BLaER1 (cell line): ENCODE measurements at regions not wholly inside any gene's neighbourhood (a gene's known extent, or its start where the extent isn't known, plus 50 kb on each side); places are given as distances from the start of the nearest gene placed in this dataset.
"Not testable (repeated sequence)": the region's sequence is repeated elsewhere in the genome, so short reads cannot be mapped to it uniquely, and the experiment has no call there.

Experiments used
- H3K27ac ChIP-seq: shearing (Covaris generic); formaldehyde crosslinking; 2 replicates; pipeline ENCODE4 v1.8.1; 2022
- H3K27me3 ChIP-seq: shearing (Covaris generic); formaldehyde crosslinking; 2 replicates; pipeline ENCODE4 v1.8.1; 2022
- H3K36me3 ChIP-seq: shearing (Covaris generic); formaldehyde crosslinking; 2 replicates; pipeline ENCODE4 v1.8.1; 2022
- H3K4me1 ChIP-seq: shearing (Covaris generic); formaldehyde crosslinking; 2 replicates; pipeline ENCODE4 v1.8.1; 2022
- H3K4me2 ChIP-seq: shearing (Covaris generic); formaldehyde crosslinking; 2 replicates; pipeline ENCODE4 v1.8.1; 2022
- H3K4me3 ChIP-seq: shearing (Covaris generic); formaldehyde crosslinking; 2 replicates; pipeline ENCODE4 v1.8.1; 2022
- H3K9ac ChIP-seq: shearing (Covaris generic); formaldehyde crosslinking; 2 replicates; pipeline ENCODE4 v1.8.1; 2022
- H3K9me3 ChIP-seq: shearing (Covaris generic); formaldehyde crosslinking; 2 replicates; pipeline ENCODE4 v1.8.1; 2022
- H4K20me1 ChIP-seq: shearing (Covaris generic); formaldehyde crosslinking; 2 replicates; pipeline ENCODE4 v1.8.1; 2022
- Cebpa-rat ChIP-seq: shearing (Covaris generic); IDR thresholded peaks from 2 replicates; pipeline ENCODE4 v1.8.1; 2022

DNA sequence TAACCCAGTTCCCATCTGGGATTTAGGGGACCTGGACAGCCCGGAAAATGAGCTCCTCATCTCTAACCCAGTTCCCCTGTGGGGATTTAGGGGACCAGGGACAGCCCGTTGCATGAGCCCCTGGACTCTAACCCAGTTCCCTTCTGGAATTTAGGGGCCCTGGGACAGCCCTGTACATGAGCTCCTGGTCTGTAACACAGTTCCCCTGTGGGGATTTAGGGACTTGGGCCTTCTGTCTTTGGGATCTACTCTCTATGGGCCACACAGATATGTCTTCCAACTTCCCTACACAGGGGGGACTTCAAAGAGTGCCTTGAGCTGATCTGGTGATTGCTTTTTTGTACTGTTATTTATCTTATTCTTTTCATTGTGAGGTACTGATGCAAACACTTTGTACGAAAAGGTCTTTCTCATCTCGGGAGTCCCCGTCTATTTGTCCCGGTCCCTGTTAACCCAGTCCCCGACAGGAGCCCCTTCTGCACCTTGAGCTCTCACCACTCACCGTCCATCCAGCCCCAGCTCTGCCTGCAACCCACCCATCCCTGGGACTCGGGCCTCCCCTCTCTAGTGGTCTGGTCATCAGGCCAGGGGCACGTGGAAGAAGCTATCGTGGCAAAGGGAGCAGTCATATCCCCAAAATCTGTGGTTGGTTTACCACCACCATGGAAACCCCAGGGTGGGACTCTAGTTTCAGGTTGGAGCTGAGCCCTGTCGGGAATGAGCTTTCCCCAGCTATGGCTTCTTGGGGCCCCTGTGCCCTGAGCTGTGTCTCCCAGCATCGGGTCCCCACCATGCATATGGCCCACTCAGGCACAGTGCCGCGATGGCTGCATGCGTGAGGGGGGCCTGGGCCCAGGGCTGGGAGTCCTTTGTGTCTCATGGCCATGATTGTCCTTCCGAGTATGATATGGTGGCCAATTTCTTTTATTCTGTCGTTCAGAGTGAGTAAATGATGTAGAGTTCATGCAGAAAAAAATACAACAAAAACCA is 270.4 kb upstream of the PLCXD1 start:
- not testable (repeated sequence) for H3K27me3 ChIP-seq, H4K20me1 ChIP-seq, H3K4me1 ChIP-seq, H3K36me3 ChIP-seq, H3K9ac ChIP-seq, H3K4me2 ChIP-seq, H3K27ac ChIP-seq, H3K9me3 ChIP-seq, H3K4me3 ChIP-seq

DNA sequence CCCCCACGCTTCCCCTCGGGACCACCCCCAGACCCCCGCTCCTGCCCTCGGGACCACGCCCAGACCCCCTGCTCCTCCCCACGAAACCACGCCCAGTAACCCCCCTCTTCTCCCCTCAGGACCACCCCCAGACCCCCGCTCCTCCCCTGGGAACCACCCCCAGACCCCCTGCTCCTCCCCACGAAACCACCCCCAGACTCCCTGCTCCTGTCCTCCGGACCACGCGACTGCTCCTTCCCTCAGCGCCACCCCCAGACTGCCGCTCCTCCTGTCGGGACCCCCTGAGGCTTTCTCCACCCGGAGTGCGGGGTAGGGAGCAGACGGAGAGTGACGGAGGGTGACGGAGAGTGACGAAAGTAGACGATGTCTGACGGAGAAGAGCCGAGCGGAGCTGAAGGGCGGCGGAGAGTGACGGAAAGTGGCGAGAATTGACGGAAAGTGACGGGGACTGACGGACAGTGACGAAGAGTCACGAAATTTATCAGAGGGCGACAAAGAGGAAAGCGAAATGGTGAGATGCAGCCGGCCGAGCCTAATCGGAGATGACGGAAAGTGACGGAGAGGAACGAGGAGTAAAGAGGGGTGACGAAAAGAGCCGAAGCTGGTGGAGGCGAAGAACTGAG is 267.2 kb upstream of the PLCXD1 start:
- not testable (repeated sequence) for H3K4me1 ChIP-seq, H3K4me3 ChIP-seq, H3K27ac ChIP-seq, H3K9me3 ChIP-seq, H3K4me2 ChIP-seq, H3K27me3 ChIP-seq, H3K36me3 ChIP-seq, H4K20me1 ChIP-seq, H3K9ac ChIP-seq

DNA sequence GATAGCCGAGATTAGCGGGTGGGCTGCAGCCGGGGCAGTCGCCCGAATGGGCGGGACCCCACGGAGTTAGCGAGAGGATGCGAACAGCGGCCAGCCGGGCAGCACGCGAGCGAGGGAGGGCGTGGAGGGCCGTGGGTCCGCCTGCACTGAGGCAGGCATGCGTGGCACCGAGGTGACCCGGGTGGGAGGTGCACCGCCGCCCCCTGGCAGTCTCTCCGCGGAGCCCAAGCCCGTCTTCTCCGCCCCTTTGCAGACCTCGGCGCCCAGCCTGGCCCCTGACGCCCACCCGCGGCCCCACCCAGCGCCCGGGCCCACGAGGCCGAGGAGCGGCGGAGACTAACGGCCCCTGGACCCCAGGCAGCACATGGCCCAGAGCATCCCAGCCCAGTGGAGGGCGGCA is 266.7 kb upstream of the PLCXD1 start:
- H3K27ac ChIP-seq, H3K4me3 ChIP-seq, H3K36me3 ChIP-seq, H3K9ac ChIP-seq, H3K4me1 ChIP-seq, H4K20me1 ChIP-seq, H3K27me3 ChIP-seq, H3K4me2 ChIP-seq, H3K9me3 ChIP-seq: not testable (repeated sequence)

DNA sequence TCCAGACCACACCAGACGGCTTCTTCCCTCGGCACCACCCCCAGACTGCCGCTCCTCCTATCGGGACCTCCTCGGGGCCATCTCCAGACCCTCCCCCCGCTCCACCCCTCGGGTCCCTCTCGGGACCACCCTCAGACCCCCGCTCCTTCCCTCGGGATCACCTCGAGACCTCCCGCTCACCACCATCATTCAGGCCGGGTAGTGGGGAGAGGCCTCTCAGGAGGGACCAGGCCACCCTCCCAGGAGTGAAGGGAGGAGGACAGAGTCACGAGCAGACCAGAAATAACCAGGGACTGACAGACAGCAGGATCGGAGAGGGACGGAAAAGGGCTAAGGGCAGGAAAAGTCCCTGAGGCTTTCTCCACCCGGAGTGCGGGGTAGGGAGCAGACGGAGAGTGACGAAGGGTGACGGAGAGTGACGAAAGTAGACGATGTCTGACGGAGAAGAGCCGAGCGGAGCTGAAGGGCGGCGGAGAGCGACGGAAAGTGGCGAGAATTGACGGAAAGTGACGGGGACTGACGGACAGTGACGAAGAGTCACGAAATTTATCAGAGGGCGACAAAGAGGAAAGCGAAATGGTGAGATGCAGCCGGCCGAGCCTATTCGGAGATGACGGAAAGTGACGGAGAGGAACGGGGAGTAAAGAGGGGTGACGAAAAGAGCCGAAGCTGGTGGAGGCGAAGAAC is 262.3 kb upstream of the PLCXD1 start:
- H3K9me3 ChIP-seq, H4K20me1 ChIP-seq, H3K27ac ChIP-seq, H3K9ac ChIP-seq, H3K4me3 ChIP-seq, H3K36me3 ChIP-seq, H3K4me2 ChIP-seq, H3K4me1 ChIP-seq, H3K27me3 ChIP-seq: not testable (repeated sequence)

DNA sequence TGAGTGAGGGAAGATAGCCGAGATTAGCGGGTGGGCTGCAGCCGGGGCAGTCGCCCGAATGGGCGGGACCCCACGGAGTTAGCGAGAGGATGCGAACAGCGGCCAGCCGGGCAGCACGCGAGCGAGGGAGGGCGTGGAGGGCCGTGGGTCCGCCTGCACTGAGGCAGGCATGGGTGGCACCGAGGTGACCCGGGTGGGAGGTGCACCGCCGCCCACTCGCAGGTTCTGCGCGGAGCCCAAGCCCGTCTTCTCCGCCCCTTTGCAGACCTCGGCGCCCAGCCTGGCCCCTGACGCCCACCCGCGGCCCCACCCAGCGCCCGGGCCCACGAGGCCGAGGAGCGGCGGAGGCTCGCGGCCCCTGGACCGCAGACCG is 261.7 kb upstream of the PLCXD1 start:
- H3K27me3 ChIP-seq, H4K20me1 ChIP-seq, H3K36me3 ChIP-seq, H3K27ac ChIP-seq, H3K9me3 ChIP-seq, H3K4me1 ChIP-seq: not testable (repeated sequence)
- Histone ChIP-seq H3K4me3 (peak overlapping the region; percentile 62), H3K4me2 (peak overlapping the region; percentile 73; the same call in 1 of the 2 replicates), H3K9ac (peak overlapping the region; percentile 63)

DNA sequence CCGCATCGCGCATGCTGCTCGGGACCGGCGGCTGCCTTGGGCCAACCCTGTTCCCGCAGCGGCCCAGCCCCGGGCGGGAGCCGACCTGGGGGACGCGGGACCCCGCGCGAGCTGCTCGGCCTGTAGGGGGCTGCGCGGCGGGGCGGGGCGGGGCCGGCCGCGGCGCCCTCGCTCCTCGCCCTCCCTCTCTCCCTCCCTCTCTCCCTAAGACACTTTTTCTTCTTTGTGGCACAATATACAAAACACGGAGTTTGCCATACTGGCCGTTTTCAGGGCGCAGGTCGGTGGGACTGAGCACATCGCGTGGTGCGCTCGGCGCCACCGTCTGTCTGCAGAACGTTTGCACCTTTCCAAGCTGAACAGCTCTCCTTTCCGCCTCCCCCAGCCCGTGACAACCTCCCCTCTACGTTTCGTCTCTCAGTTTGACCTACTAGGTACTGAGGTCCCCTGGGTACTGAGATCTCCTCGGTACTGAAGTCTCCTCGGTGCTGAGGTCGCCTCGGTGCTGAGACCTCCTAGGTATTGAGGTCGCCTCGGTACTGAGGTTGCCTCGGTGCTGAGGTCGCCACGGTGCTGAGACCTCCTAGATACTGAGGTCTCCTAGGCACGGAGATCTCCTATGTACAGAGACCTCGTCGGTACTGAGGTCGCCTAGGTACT is 261.1 kb upstream of the PLCXD1 start:
- no peaks in the 10 kb centered on the region for H4K20me1 ChIP-seq
- peak overlapping the region; percentile 73 for H3K4me2 ChIP-seq
- H3K36me3 ChIP-seq, result no peaks in the 10 kb centered on the region
- no peaks in the 10 kb centered on the region for H3K27me3 ChIP-seq
- peaks cover 4% of the 10 kb centered on the region; the same call in 1 of the 2 replicates for H3K4me1 ChIP-seq
- H3K9ac ChIP-seq, result peak overlapping the region; percentile 63
- TF ChIP-seq Cebpa-rat, result no peak
- H3K9me3 ChIP-seq, result no peaks in the 10 kb centered on the region
- H3K27ac ChIP-seq, result no peak overlapping the region
- H3K4me3 ChIP-seq, result peak overlapping the region; percentile 62

DNA sequence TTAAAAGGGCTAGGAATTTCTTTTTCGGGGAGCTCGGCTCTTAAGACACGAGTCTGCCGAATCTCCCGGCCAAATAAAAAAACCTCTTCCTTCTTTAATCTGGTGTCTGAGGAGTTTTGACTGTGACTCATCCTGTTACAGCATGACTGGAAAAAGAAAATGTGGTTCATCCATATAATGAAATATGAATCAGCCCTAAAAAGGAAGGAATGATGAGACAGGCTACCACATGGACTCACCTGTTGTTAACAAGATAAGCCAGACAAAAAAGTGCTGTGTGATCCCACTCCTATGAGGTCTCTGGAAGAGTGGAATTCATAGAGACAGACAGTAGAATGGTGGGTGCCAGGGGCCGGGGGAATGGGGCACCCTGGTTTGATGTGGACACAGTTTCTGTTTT is 257.0 kb upstream of the PLCXD1 start:
- H3K9ac ChIP-seq, H3K27me3 ChIP-seq, H3K36me3 ChIP-seq, H3K27ac ChIP-seq, H3K4me1 ChIP-seq, H3K9me3 ChIP-seq, H3K4me3 ChIP-seq, H4K20me1 ChIP-seq, H3K4me2 ChIP-seq: not testable (repeated sequence)
